ENCODE measurements at regions not wholly inside any gene's neighbourhood (a gene's known extent, or its start where the extent isn't known, plus 50 kb on each side); places are given as distances from the start of the nearest gene placed in this dataset.

- Mint-ChIP-seq H3K27ac (no peak overlapping the region), H3K4me1 (ENCODE audit: low read depth) (peaks cover 12% of the 10 kb centered on the region), H3K9me3 (no peaks in the 10 kb centered on the region), H3K4me3 (no peak overlapping the region), H3K27me3 (ENCODE audit: low read depth) (peaks cover 27% of the 10 kb centered on the region), H3K36me3 (ENCODE audit: low read depth) (peaks cover 3% of the 10 kb centered on the region)
- no peak for DNase-seq (ENCODE audit: low spot score)
Measured at GRCh38 chr20:36097337-36098151, 57.0 kb upstream of the EPB41L1 start.

GRCh38 chr20:36098364-36098763 is 56.2 kb upstream of the EPB41L1 start:
- Mint-ChIP-seq H3K27ac (no peak overlapping the region), H3K9me3 (no peaks in the 10 kb centered on the region), H3K4me3 (no peak overlapping the region), H3K27me3 (ENCODE audit: low read depth) (peaks cover 26% of the 10 kb centered on the region), H3K36me3 (ENCODE audit: low read depth) (no peaks in the 10 kb centered on the region), H3K4me1 (ENCODE audit: low read depth) (peaks cover 8% of the 10 kb centered on the region)
- no peak for DNase-seq (ENCODE audit: low spot score)

DNA sequence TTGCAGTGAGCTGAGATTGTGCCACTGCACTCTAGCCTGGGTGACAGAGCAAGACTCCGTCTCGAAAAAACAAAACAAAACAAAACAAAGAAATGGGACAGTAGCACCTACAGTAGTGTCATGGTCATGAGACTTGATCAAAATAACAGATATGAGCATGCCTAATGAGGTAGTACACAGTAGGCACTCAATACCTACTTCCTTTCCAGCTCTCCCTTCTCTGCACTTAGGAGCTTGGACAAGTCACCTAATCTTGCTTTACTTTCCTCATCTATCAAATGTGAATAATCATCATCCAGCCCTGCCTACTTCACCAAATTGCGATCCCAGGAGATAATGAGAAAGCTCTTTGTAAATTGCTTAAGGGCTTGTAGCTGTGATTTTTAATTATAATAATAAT is 55.4 kb upstream of the EPB41L1 start:
- H3K4me3 Mint-ChIP-seq = no peak overlapping the region
- no peak for DNase-seq (ENCODE audit: low spot score)
- H3K9me3 Mint-ChIP-seq = no peaks in the 10 kb centered on the region
- peaks cover 21% of the 10 kb centered on the region for H3K27me3 Mint-ChIP-seq (ENCODE audit: low read depth)
- H3K4me1 Mint-ChIP-seq (ENCODE audit: low read depth) = peaks cover 5% of the 10 kb centered on the region
- H3K27ac Mint-ChIP-seq = no peak overlapping the region
- H3K36me3 Mint-ChIP-seq (ENCODE audit: low read depth) = no peaks in the 10 kb centered on the region

GRCh38 chr20:36101192-36101591 is 53.3 kb upstream of the EPB41L1 start:
- Mint-ChIP-seq H3K9me3 (no peaks in the 10 kb centered on the region), H3K27ac (no peak overlapping the region), H3K4me1 (ENCODE audit: low read depth) (peaks cover 2% of the 10 kb centered on the region), H3K4me3 (no peak overlapping the region), H3K36me3 (ENCODE audit: low read depth) (no peaks in the 10 kb centered on the region), H3K27me3 (ENCODE audit: low read depth) (peaks cover 14% of the 10 kb centered on the region)
- DNase-seq (ENCODE audit: low spot score) = no peak

GRCh38 chr20:36102306-36102705 is 52.2 kb upstream of the EPB41L1 start:
- Mint-ChIP-seq H3K9me3 (no peaks in the 10 kb centered on the region), H3K36me3 (ENCODE audit: low read depth) (no peaks in the 10 kb centered on the region), H3K27me3 (ENCODE audit: low read depth) (peaks cover 11% of the 10 kb centered on the region), H3K4me1 (ENCODE audit: low read depth) (peaks cover 2% of the 10 kb centered on the region), H3K4me3 (no peak overlapping the region), H3K27ac (no peak overlapping the region)
- DNase-seq (ENCODE audit: low spot score) = no peak

GRCh38 chr20:36102809-36103596 is 51.5 kb upstream of the EPB41L1 start:
- no peak for DNase-seq (ENCODE audit: low spot score)
- H3K27me3 Mint-ChIP-seq (ENCODE audit: low read depth) = peaks cover 11% of the 10 kb centered on the region
- H3K9me3 Mint-ChIP-seq = no peaks in the 10 kb centered on the region
- H3K4me3 Mint-ChIP-seq = no peak overlapping the region
- no peaks in the 10 kb centered on the region for H3K36me3 Mint-ChIP-seq (ENCODE audit: low read depth)
- peaks cover 2% of the 10 kb centered on the region for H3K4me1 Mint-ChIP-seq (ENCODE audit: low read depth)
- H3K27ac Mint-ChIP-seq = no peak overlapping the region

DNA sequence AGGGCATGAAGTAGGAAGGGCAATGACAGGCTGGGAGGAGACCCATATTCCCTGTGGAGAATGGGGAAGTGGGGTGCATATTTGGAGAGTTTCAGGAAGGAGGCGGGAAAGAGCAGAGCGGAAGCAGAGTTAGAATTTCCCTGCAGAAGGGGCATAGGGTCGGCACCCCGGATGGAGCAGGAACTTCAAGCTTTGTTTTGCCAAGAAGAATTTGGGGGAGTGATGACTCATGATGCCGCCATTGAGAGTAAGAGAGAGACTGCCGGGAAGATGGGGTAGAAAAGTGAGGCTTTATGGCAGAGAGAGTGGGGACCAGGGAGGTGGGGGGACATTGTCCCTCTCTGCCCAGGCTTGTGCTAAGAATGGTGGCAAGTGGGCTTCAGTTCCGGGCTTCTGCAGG is 50.3 kb upstream of the EPB41L1 start:
- Mint-ChIP-seq H3K4me3 (no peak overlapping the region), H3K27me3 (ENCODE audit: low read depth) (peaks cover 9% of the 10 kb centered on the region), H3K36me3 (ENCODE audit: low read depth) (no peaks in the 10 kb centered on the region), H3K27ac (no peak overlapping the region), H3K9me3 (no peaks in the 10 kb centered on the region), H3K4me1 (ENCODE audit: low read depth) (no peaks in the 10 kb centered on the region)
- no peak for DNase-seq (ENCODE audit: low spot score)

Measured in T-helper 2 cell treated with Interferon-gamma antibody and Interleukin-4, amounts not matched to agents 5 μg/mL and 100 μg/mL, for 36 hours (primary cell).